Smooth muscle cell (in vitro differentiated cells): ENCODE measurements at regions not wholly inside any gene's neighbourhood (a gene's known extent, or its start where the extent isn't known, plus 50 kb on each side); places are given as distances from the start of the nearest gene placed in this dataset.

Experiments
- DNase-seq: peaks from one replicate; lab custom pipeline; 2025; ENCODE audit not compliant: unreplicated experiment; lab: John Stamatoyannopoulos, UW
- H2AFZ ChIP-seq: fragments of 200-600 bp; sonication (generic); 2 replicates; pipeline ENCODE4 v1.6.0; 2016; ENCODE audit warnings: antibody characterized with exemption, low read depth, mild to moderate bottlenecking
- H3F3A ChIP-seq: fragments of 200-600 bp; sonication (generic); 2 replicates; pipeline ENCODE4 v1.6.0; 2017; ENCODE audit warnings: antibody characterized with exemption, low read depth
- H3K27ac ChIP-seq: fragments of 200-600 bp; sonication (generic); 2 replicates; pipeline ENCODE4 v1.5.1; 2016; ENCODE audit warnings: low read depth, mild to moderate bottlenecking
- H3K27me3 ChIP-seq: fragments of 200-600 bp; sonication (generic); 2 replicates; pipeline ENCODE4 v1.6.1; 2016; ENCODE audit warnings: low read depth, mild to moderate bottlenecking
- H3K36me3 ChIP-seq: fragments of 200-600 bp; sonication (generic); 2 replicates; pipeline ENCODE4 v1.5.1; 2016; ENCODE audit warnings: low read depth
- H3K4me1 ChIP-seq: fragments of 200-600 bp; sonication (generic); 2 replicates; pipeline ENCODE4 v1.5.1; 2016; ENCODE audit warnings: low read depth
- H3K4me2 ChIP-seq: fragments of 200-600 bp; sonication (generic); 2 replicates; pipeline ENCODE4 v1.6.0; 2016; ENCODE audit warnings: mild to moderate bottlenecking
- H3K4me3 ChIP-seq: fragments of 200-600 bp; sonication (generic); 2 replicates; pipeline ENCODE4 v1.5.1; 2016; ENCODE audit warnings: mild to moderate bottlenecking
- H3K79me2 ChIP-seq: fragments of 200-600 bp; sonication (generic); 2 replicates; pipeline ENCODE4 v1.6.0; 2016; ENCODE audit warnings: low read depth, mild to moderate bottlenecking
- H3K9ac ChIP-seq: fragments of 200-600 bp; sonication (generic); 2 replicates; pipeline ENCODE4 v1.6.0; 2016; ENCODE audit warnings: low read depth
- H3K9me3 ChIP-seq: fragments of 200-600 bp; sonication (generic); replicated peaks from 2 replicates; pipeline ENCODE4 v1.5.1; 2016; ENCODE audit warnings: low read depth
- H4K20me1 ChIP-seq: fragments of 200-600 bp; sonication (generic); 2 replicates; pipeline ENCODE4 v1.6.0; 2016; ENCODE audit warnings: low read depth
- CTCF ChIP-seq: fragments of 200-600 bp; sonication (generic); IDR thresholded peaks from 2 replicates; pipeline ENCODE4 v1.5.1; 2017; ENCODE audit warnings: borderline replicate concordance, mild to moderate bottlenecking, antibody characterized with exemption; ENCODE audit not compliant: insufficient read depth, poor library complexity, severe bottlenecking
- WGBS: methylation state at CpG from one replicate; pipeline ENCODE4 v1.1.7; 2016; ENCODE audit warnings: low lambda C conversion rate; 5-methylcytosine and 5-hydroxymethylcytosine counted together

GRCh38 chr1:4126731-4127591 is 226.9 kb upstream of the C1orf174 start:
- Histone ChIP-seq H2AFZ (no peak overlapping the region), H3K4me2 (no peak overlapping the region), H3K36me3 (no peaks in the 10 kb centered on the region), H3K27me3 (no peaks in the 10 kb centered on the region), H3K27ac (no peak overlapping the region), H3K4me3 (no peak overlapping the region), H3K79me2 (no peaks in the 10 kb centered on the region), H3K4me1 (no peaks in the 10 kb centered on the region), H4K20me1 (no peaks in the 10 kb centered on the region), H3F3A (no peaks in the 10 kb centered on the region), H3K9me3 (no peaks in the 10 kb centered on the region), H3K9ac (no peak overlapping the region)
- 90% methylated on average over 20 of the region's 20 CpGs for WGBS
- DNase-seq, result no peak
- TF ChIP-seq CTCF, result no peak

GRCh38 chr1:4127592-4128140 is 227.6 kb upstream of the C1orf174 start:
- Histone ChIP-seq H3F3A (no peaks in the 10 kb centered on the region), H3K4me1 (no peaks in the 10 kb centered on the region), H3K27ac (no peak overlapping the region), H3K9ac (no peak overlapping the region), H2AFZ (no peak overlapping the region), H3K27me3 (no peaks in the 10 kb centered on the region), H3K9me3 (no peaks in the 10 kb centered on the region), H3K4me3 (no peak overlapping the region), H3K36me3 (no peaks in the 10 kb centered on the region), H3K4me2 (no peak overlapping the region), H4K20me1 (no peaks in the 10 kb centered on the region), H3K79me2 (no peaks in the 10 kb centered on the region)
- DNase-seq, result no peak
- TF ChIP-seq CTCF, result no peak
- WGBS, result 87% methylated on average over 23 of the region's 23 CpGs

GRCh38 chr1:4128616-4129015 is 228.5 kb upstream of the C1orf174 start:
- H3K9ac ChIP-seq, result no peak overlapping the region
- no peaks in the 10 kb centered on the region for H3F3A ChIP-seq
- no peaks in the 10 kb centered on the region for H3K4me1 ChIP-seq
- no peaks in the 10 kb centered on the region for H3K27me3 ChIP-seq
- H3K27ac ChIP-seq, result no peak overlapping the region
- H4K20me1 ChIP-seq, result no peaks in the 10 kb centered on the region
- H3K79me2 ChIP-seq, result no peaks in the 10 kb centered on the region
- H3K36me3 ChIP-seq, result no peaks in the 10 kb centered on the region
- no peaks in the 10 kb centered on the region for H3K9me3 ChIP-seq
- no peak for TF ChIP-seq CTCF
- no peak overlapping the region for H3K4me3 ChIP-seq
- DNase-seq, result no peak
- H2AFZ ChIP-seq, result no peak overlapping the region
- 95% methylated on average over 18 of the region's 20 CpGs for WGBS
- H3K4me2 ChIP-seq, result no peak overlapping the region
